Endometrium (tissue), 2 donors: ENCODE measurements at regions not wholly inside any gene's neighbourhood (a gene's known extent, or its start where the extent isn't known, plus 50 kb on each side); places are given as distances from the start of the nearest gene placed in this dataset.
"Not testable (repeated sequence)": the region's sequence is repeated elsewhere in the genome, so short reads cannot be mapped to it uniquely, and the experiment has no call there.

Experiments
- FAIRE-seq: peaks from 2 replicates; lab custom pipeline; 2012; peaks lifted over from hg19 to GRCh38; lab: Jason Lieb, UNC
- donor health status: control.
- donor health status: control.

- FAIRE-seq: no peak
Observed at GRCh38 chr6:112401083-112401482, 54.0 kb downstream of the RFPL4B start.

GRCh38 chr6:112407101-112407590, 60.0 kb downstream of the RFPL4B start:
- FAIRE-seq: no peak

GRCh38 chr6:112408522-112408921, 61.4 kb downstream of the RFPL4B start:
- no peak for FAIRE-seq

GRCh38 chr6:112409311-112409710, 62.2 kb downstream of the RFPL4B start:
- FAIRE-seq: no peak

GRCh38 chr6:112413780-112414179, 66.7 kb downstream of the RFPL4B start:
- FAIRE-seq: no peak

- no peak for FAIRE-seq
Observed at GRCh38 chr6:112415366-112415765, 68.2 kb downstream of the RFPL4B start.

- peak; percentile 21 for FAIRE-seq
Observed at GRCh38 chr6:112416866-112417265, 69.7 kb downstream of the RFPL4B start.

GRCh38 chr6:112427011-112427410, 79.9 kb downstream of the RFPL4B start:
- FAIRE-seq: not testable (repeated sequence)

- FAIRE-seq: no peak
Observed at GRCh38 chr6:112427499-112427898, 80.4 kb downstream of the RFPL4B start.

GRCh38 chr6:112428477-112428876, 81.3 kb downstream of the RFPL4B start:
- no peak for FAIRE-seq

GRCh38 chr6:112429226-112429625, 82.1 kb downstream of the RFPL4B start:
- FAIRE-seq: no peak

GRCh38 chr6:112431803-112432202, 84.7 kb downstream of the RFPL4B start:
- FAIRE-seq: no peak

GRCh38 chr6:112432853-112433252, 85.7 kb downstream of the RFPL4B start:
- FAIRE-seq: no peak

GRCh38 chr6:112433457-112433856, 86.3 kb downstream of the RFPL4B start:
- no peak for FAIRE-seq

- FAIRE-seq: no peak
Observed at GRCh38 chr6:112434896-112435435, 87.8 kb downstream of the RFPL4B start.

GRCh38 chr6:112437058-112437457, 89.9 kb downstream of the RFPL4B start:
- FAIRE-seq: no peak

GRCh38 chr6:112439010-112439409, 91.9 kb downstream of the RFPL4B start:
- no peak for FAIRE-seq

- FAIRE-seq: no peak
Observed at GRCh38 chr6:112439432-112439831, 92.3 kb downstream of the RFPL4B start.

GRCh38 chr6:112441607-112442006, 94.5 kb downstream of the RFPL4B start:
- no peak for FAIRE-seq

- peak; percentile 41 for FAIRE-seq
Observed at GRCh38 chr6:112443179-112444065, 96.3 kb downstream of the RFPL4B start.

- not testable (repeated sequence) for FAIRE-seq
Observed at GRCh38 chr6:112448786-112449185, 101.7 kb downstream of the RFPL4B start.

- no peak for FAIRE-seq
Observed at GRCh38 chr6:112450663-112451062, 103.5 kb downstream of the RFPL4B start.

- FAIRE-seq: no peak
Observed at GRCh38 chr6:112457886-112458285, 110.8 kb downstream of the RFPL4B start.
